ENCODE measurements at regions not wholly inside any gene's neighbourhood (a gene's known extent, or its start where the extent isn't known, plus 50 kb on each side); places are given as distances from the start of the nearest gene placed in this dataset.

DNA sequence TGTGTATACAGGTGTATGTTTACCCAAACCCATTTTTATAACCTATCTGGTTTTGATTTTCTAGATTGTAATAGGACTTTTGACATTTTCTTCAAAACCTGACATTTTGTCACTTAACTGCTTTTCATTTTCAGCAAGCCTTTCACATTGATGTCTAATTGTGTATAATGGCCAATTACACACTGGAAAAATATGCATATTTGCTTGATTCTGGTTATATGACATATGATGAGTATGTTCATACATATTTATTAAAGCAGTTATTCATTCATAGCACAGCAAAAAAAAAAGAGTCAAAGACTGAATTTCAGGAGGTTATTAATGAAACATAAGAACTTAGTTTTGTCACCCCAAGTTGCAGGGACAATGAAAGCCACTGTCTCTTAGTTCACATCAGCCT lies 307.7 kb upstream of the TNP1 start:
- H2AFZ ChIP-seq (ENCODE audit: low read depth, low read length) = no peak overlapping the region
- H3K4me2 ChIP-seq (ENCODE audit: insufficient read depth, low read length) = no peak overlapping the region
- no peak overlapping the region for H3K4me3 ChIP-seq (ENCODE audit: low read depth in 1 of 2, low read length in 2 of 2)
- ATAC-seq (ENCODE audit: insufficient read depth, low read depth) (no peak), DNase-seq (no peak)
- peaks cover 17% of the 10 kb centered on the region for H3K27me3 ChIP-seq (ENCODE audit: insufficient read depth, low read length, poor library complexity)
- H3K27ac ChIP-seq (ENCODE audit: low read length) = no peak overlapping the region
- TF ChIP-seq, protein P1, sequence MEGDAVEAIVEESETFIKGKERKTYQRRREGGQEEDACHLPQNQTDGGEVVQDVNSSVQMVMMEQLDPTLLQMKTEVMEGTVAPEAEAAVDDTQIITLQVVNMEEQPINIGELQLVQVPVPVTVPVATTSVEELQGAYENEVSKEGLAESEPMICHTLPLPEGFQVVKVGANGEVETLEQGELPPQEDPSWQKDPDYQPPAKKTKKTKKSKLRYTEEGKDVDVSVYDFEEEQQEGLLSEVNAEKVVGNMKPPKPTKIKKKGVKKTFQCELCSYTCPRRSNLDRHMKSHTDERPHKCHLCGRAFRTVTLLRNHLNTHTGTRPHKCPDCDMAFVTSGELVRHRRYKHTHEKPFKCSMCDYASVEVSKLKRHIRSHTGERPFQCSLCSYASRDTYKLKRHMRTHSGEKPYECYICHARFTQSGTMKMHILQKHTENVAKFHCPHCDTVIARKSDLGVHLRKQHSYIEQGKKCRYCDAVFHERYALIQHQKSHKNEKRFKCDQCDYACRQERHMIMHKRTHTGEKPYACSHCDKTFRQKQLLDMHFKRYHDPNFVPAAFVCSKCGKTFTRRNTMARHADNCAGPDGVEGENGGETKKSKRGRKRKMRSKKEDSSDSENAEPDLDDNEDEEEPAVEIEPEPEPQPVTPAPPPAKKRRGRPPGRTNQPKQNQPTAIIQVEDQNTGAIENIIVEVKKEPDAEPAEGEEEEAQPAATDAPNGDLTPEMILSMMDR (IDR thresholded peaks at IDR 0.05; ENCODE audit: borderline replicate concordance, extremely low read depth, low read length, poor library complexity, severe bottlenecking) = no peak
- TF ChIP-seq EZH2 (IDR thresholded peaks at IDR 0.05; ENCODE audit: borderline replicate concordance, low read depth, low read length, severe bottlenecking) = no peak
- H3K36me3 ChIP-seq (ENCODE audit: insufficient read depth, low read length) = no peaks in the 10 kb centered on the region
- no peaks in the 10 kb centered on the region for H3K9me3 ChIP-seq (ENCODE audit: insufficient read depth, low read length, severe bottlenecking)
- H4K20me1 ChIP-seq (ENCODE audit: insufficient read depth, low read length) = no peaks in the 10 kb centered on the region
- no peaks in the 10 kb centered on the region for H3K79me2 ChIP-seq (ENCODE audit: insufficient read depth, low read length)
- H3K9ac ChIP-seq (ENCODE audit: low read depth, low read length) = no peak overlapping the region
- peaks cover 3% of the 10 kb centered on the region; the same call in 1 of the 2 replicates for H3K4me1 ChIP-seq (ENCODE audit: insufficient read depth, low read length)

DNA sequence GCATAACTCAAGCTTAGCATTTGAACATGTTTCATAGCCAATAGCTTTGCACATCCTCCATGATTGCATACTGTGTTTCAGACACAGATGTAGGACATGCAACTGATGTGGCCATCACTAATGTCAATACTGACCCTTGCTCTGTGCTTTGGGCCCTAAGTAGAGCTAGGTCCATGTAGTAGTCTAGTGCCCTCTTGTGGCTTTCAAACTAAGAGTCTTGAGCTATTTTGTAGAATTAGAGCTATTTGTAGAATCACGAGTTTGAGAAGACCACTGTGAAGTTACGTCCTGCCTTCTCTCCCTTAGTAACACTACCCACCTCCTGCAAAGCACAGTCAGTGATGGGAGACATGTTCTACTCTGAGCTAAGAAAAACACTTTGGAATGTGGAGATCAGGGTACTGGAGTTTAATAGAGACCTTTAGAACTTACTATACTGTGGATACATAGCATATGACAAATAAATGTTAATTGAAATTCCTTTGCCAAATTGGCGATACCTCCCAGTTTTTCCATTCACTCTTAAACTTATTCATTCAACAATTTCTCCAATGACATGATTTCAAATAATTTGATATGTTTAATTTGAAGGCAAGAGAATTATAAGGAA lies 306.5 kb upstream of the TNP1 start:
- H4K20me1 ChIP-seq (ENCODE audit: insufficient read depth, low read length) = no peaks in the 10 kb centered on the region
- H3K9me3 ChIP-seq (ENCODE audit: insufficient read depth, low read length, severe bottlenecking) = no peaks in the 10 kb centered on the region
- H3K9ac ChIP-seq (ENCODE audit: low read depth, low read length) = no peak overlapping the region
- H3K4me2 ChIP-seq (ENCODE audit: insufficient read depth, low read length) = no peak overlapping the region
- H3K36me3 ChIP-seq (ENCODE audit: insufficient read depth, low read length) = no peaks in the 10 kb centered on the region
- peak; percentile 42; the same call in 1 of the 3 replicates for ATAC-seq (ENCODE audit: insufficient read depth, low read depth)
- H3K27ac ChIP-seq (ENCODE audit: low read length) = no peak overlapping the region
- no peak overlapping the region for H2AFZ ChIP-seq (ENCODE audit: low read depth, low read length)
- TF ChIP-seq, protein P1 (IDR thresholded peaks at IDR 0.05; ENCODE audit: borderline replicate concordance, extremely low read depth, low read length, poor library complexity, severe bottlenecking) = peak; percentile 60
- TF ChIP-seq EZH2 (IDR thresholded peaks at IDR 0.05; ENCODE audit: borderline replicate concordance, low read depth, low read length, severe bottlenecking) = no peak
- no peak overlapping the region for H3K4me3 ChIP-seq (ENCODE audit: low read depth in 1 of 2, low read length in 2 of 2)
- H3K79me2 ChIP-seq (ENCODE audit: insufficient read depth, low read length) = no peaks in the 10 kb centered on the region
- DNase-seq = no peak
- peaks cover 6% of the 10 kb centered on the region; the same call in 1 of the 2 replicates for H3K4me1 ChIP-seq (ENCODE audit: insufficient read depth, low read length)
- H3K27me3 ChIP-seq (ENCODE audit: insufficient read depth, low read length, poor library complexity) = peaks cover 20% of the 10 kb centered on the region

DNA sequence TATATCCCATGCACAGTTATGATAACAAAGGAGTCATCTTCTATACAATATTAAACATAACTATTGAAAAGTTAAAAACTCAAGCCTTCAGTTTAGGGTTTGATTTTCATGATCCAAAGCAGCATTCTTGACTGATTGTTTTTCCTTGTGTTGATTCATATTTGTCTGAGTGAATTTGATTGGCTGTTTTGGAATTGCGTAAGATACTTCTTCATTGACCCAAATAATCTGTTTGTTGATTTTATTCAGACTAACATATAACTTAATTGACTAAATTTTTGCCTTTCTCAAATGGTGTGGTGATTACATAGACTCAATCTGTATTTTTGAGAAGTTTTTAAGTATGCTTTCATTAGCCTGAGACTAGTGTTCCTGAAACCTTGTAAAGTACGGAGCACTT lies 305.7 kb upstream of the TNP1 start:
- Histone ChIP-seq H3K4me2 (ENCODE audit: insufficient read depth, low read length) (no peak overlapping the region), H4K20me1 (ENCODE audit: insufficient read depth, low read length) (no peaks in the 10 kb centered on the region), H3K4me1 (ENCODE audit: insufficient read depth, low read length) (peaks cover 6% of the 10 kb centered on the region; the same call in 1 of the 2 replicates), H3K9me3 (ENCODE audit: insufficient read depth, low read length, severe bottlenecking) (no peaks in the 10 kb centered on the region), H3K4me3 (ENCODE audit: low read depth in 1 of 2, low read length in 2 of 2) (no peak overlapping the region), H3K27me3 (ENCODE audit: insufficient read depth, low read length, poor library complexity) (peaks cover 20% of the 10 kb centered on the region), H3K79me2 (ENCODE audit: insufficient read depth, low read length) (no peaks in the 10 kb centered on the region), H2AFZ (ENCODE audit: low read depth, low read length) (no peak overlapping the region), H3K9ac (ENCODE audit: low read depth, low read length) (no peak overlapping the region), H3K27ac (ENCODE audit: low read length) (no peak overlapping the region), H3K36me3 (ENCODE audit: insufficient read depth, low read length) (no peaks in the 10 kb centered on the region)
- no peak for TF ChIP-seq EZH2 (IDR thresholded peaks at IDR 0.05; ENCODE audit: borderline replicate concordance, low read depth, low read length, severe bottlenecking)
- TF ChIP-seq, protein P1 (IDR thresholded peaks at IDR 0.05; ENCODE audit: borderline replicate concordance, extremely low read depth, low read length, poor library complexity, severe bottlenecking) = no peak
- no peak for ATAC-seq (ENCODE audit: insufficient read depth, low read depth)
- DNase-seq = no peak
